Activated CD8-positive, alpha-beta T cell treated with anti-CD3 and anti-CD28 coated beads for 36 hours (primary cell): ENCODE measurements at regions not wholly inside any gene's neighbourhood (a gene's known extent, or its start where the extent isn't known, plus 50 kb on each side); places are given as distances from the start of the nearest gene placed in this dataset.

Experiments
- ATAC-seq: fragments of 200-7000 bp; cut with Tn5 transposase; one replicate; pipeline ENCODE4 v1.10.0; 2021; ENCODE audit warnings: mild to moderate bottlenecking, moderate library complexity
- CTCF ChIA-PET: fragments of 350-600 bp; sonication (Branson Sonifier 250); formaldehyde crosslinking; loops from one replicate; lab custom pipeline; 2021; ENCODE audit warnings: antibody characterized with exemption; lab: Charles Lee
- POLR2A ChIA-PET: fragments of 350-600 bp; sonication (Branson Sonifier 250); formaldehyde crosslinking; loops from one replicate; lab custom pipeline; 2021; ENCODE audit warnings: antibody characterized with exemption; lab: Charles Lee
- DNase-seq: peaks from one replicate; pipeline ENCODE4 v3.0.0-alpha.2; 2020
- H3K27ac Mint-ChIP-seq: one replicate; pipeline ENCODE4 v1.8.0; 2021; ENCODE audit warnings: mild to moderate bottlenecking, mixed read lengths
- H3K27me3 Mint-ChIP-seq: one replicate; pipeline ENCODE4 v1.8.0; 2021; ENCODE audit warnings: mixed read lengths
- H3K36me3 Mint-ChIP-seq: one replicate; pipeline ENCODE4 v1.8.0; 2021; ENCODE audit warnings: low read depth, mixed read lengths
- H3K4me1 Mint-ChIP-seq: one replicate; pipeline ENCODE4 v1.8.0; 2021; ENCODE audit warnings: low read depth, mixed read lengths
- H3K4me3 Mint-ChIP-seq: one replicate; pipeline ENCODE4 v1.8.0; 2021; ENCODE audit warnings: mild to moderate bottlenecking, moderate library complexity, mixed read lengths
- H3K9me3 Mint-ChIP-seq: one replicate; pipeline ENCODE4 v1.8.0; 2021; ENCODE audit warnings: mixed read lengths
- CTCF ChIP-seq: fragments of 200-600 bp; IDR thresholded peaks from one replicate; pipeline ENCODE4 v1.8.0; 2022; ENCODE audit warnings: antibody characterized with exemption, mild to moderate bottlenecking
- intact Hi-C: fragments of 100-400 bp; cut with micrococcal nuclease; formaldehyde crosslinking; loops from one replicate; pipeline ENCODE4 v1.10.0; 2022

DNA sequence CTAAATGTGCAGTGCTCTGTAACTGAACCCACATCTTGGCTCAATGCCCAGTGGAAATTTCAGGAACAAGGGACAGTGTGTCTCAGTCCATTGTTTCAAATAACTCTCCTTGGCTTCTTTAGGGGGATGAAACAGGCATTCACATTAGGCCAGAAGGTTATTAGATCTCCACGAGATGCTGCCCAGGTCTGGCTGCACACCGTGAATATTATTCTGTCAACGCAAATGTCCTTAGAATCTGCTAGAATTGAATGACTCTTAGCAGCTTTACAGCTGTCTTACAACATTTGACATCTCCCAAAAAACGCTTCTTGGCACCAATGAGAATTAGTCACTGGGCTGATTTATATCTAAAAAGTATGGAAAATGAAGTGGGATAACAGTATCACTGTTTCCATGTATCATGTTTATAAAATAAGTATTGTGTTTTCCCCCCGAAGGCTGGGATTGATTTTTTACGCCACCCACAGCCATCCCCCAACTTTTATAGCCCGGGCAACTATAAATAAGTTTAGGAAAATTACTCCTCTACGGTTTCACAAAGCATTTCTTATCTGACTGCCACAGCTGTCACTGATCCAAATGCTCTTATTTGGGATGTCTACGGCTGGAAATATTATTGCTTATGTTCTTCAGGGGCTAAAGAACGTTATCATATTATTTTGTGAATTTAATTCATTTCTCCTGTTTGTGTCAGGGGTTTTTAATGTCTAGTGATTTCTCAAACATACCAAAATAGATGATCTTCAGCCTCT is 559.7 kb upstream of the FAT1 start:
- H3K36me3 Mint-ChIP-seq: no peaks in the 10 kb centered on the region
- ChIA-PET POLR2A (no interaction called here), CTCF (no interaction called here)
- H3K27me3 Mint-ChIP-seq: no peaks in the 10 kb centered on the region
- no peak overlapping the region for H3K4me3 Mint-ChIP-seq
- no peak overlapping the region for H3K27ac Mint-ChIP-seq
- no peak for DNase-seq
- no peak for ATAC-seq
- H3K4me1 Mint-ChIP-seq: no peaks in the 10 kb centered on the region
- peaks cover 8% of the 10 kb centered on the region for H3K9me3 Mint-ChIP-seq
- intact Hi-C loops: no loop called here
- no peak for TF ChIP-seq CTCF

- ATAC-seq: no peak
- no peaks in the 10 kb centered on the region for H3K27me3 Mint-ChIP-seq
- intact Hi-C loops: no loop called here
- no peaks in the 10 kb centered on the region for H3K4me1 Mint-ChIP-seq
- no peaks in the 10 kb centered on the region for H3K36me3 Mint-ChIP-seq
- DNase-seq: no peak
- H3K9me3 Mint-ChIP-seq: peaks cover 4% of the 10 kb centered on the region
- no peak overlapping the region for H3K27ac Mint-ChIP-seq
- CTCF ChIA-PET: no interaction called here
- no peak overlapping the region for H3K4me3 Mint-ChIP-seq
- no peak for TF ChIP-seq CTCF
- POLR2A ChIA-PET: no interaction called here
These were observed 562.9 kb upstream of the FAT1 start for GRCh38 chr4:187286525-187286924.

GRCh38 chr4:187289371-187289770 is 565.7 kb upstream of the FAT1 start:
- ATAC-seq: no peak
- ChIA-PET CTCF (no interaction called here), POLR2A (no interaction called here)
- H3K4me3 Mint-ChIP-seq: no peak overlapping the region
- intact Hi-C loops: no loop called here
- H3K27ac Mint-ChIP-seq: no peak overlapping the region
- H3K36me3 Mint-ChIP-seq: no peaks in the 10 kb centered on the region
- no peaks in the 10 kb centered on the region for H3K27me3 Mint-ChIP-seq
- no peak for TF ChIP-seq CTCF
- peaks cover 6% of the 10 kb centered on the region for H3K9me3 Mint-ChIP-seq
- DNase-seq: no peak
- no peaks in the 10 kb centered on the region for H3K4me1 Mint-ChIP-seq

GRCh38 chr4:187294861-187295260 is 571.2 kb upstream of the FAT1 start:
- no peaks in the 10 kb centered on the region for H3K36me3 Mint-ChIP-seq
- no peak for DNase-seq
- no peak for TF ChIP-seq CTCF
- ChIA-PET POLR2A (no interaction called here), CTCF (no interaction called here)
- no peaks in the 10 kb centered on the region for H3K4me1 Mint-ChIP-seq
- intact Hi-C loops: no loop called here
- H3K9me3 Mint-ChIP-seq: peaks cover 23% of the 10 kb centered on the region
- H3K27me3 Mint-ChIP-seq: no peaks in the 10 kb centered on the region
- no peak overlapping the region for H3K27ac Mint-ChIP-seq
- ATAC-seq: no peak
- H3K4me3 Mint-ChIP-seq: no peak overlapping the region

- DNase-seq (no peak), ATAC-seq (no peak)
- H3K27ac Mint-ChIP-seq: no peak overlapping the region
- H3K36me3 Mint-ChIP-seq: no peaks in the 10 kb centered on the region
- intact Hi-C loops: no loop called here
- CTCF ChIA-PET: no interaction called here
- no peaks in the 10 kb centered on the region for H3K27me3 Mint-ChIP-seq
- TF ChIP-seq CTCF: no peak
- POLR2A ChIA-PET: no interaction called here
- no peaks in the 10 kb centered on the region for H3K4me1 Mint-ChIP-seq
- H3K4me3 Mint-ChIP-seq: no peak overlapping the region
- peaks cover 16% of the 10 kb centered on the region for H3K9me3 Mint-ChIP-seq
These were observed 578.3 kb upstream of the FAT1 start for GRCh38 chr4:187301923-187302322.
